ENCODE measurements at regions not wholly inside any gene's neighbourhood (a gene's known extent, or its start where the extent isn't known, plus 50 kb on each side); places are given as distances from the start of the nearest gene placed in this dataset.

DNA sequence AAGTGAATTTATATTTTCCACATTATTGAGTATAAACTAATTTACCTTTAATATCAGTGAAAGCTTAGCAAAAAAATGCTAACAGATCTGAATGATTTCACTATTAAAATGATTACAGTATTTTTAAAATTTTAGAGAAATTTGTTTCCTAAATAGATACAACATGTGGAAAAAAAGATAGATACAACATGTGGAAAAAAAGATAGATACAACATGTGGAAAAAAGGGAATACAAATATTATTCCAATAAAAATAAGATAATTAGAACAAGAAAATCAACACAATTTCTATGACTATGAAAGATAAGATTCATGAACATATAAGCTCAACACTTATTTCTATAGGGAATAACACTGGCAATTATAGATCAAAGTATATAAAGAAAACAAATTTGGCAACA is 865.9 kb upstream of the VRK2 start:
- TF ChIP-seq POLR2A (IDR thresholded peaks at IDR 0.05) (no peak), CTCF (IDR thresholded peaks at IDR 0.05) (no peak)
- H3K36me3 ChIP-seq (replicated peaks in 1 of 2) = no peaks in the 10 kb centered on the region
- no peak overlapping the region for H3K27ac ChIP-seq
- intact Hi-C loops (cut with DNase I) = no loop called here
- no peaks in the 10 kb centered on the region for H3K4me1 ChIP-seq (replicated peaks in 1 of 2)
- no peaks in the 10 kb centered on the region for H3K9me3 ChIP-seq (replicated peaks in 1 of 3)
- no peak for DNase-seq
- no peak overlapping the region for H3K4me3 ChIP-seq
- H3K27me3 ChIP-seq = no peaks in the 10 kb centered on the region

DNA sequence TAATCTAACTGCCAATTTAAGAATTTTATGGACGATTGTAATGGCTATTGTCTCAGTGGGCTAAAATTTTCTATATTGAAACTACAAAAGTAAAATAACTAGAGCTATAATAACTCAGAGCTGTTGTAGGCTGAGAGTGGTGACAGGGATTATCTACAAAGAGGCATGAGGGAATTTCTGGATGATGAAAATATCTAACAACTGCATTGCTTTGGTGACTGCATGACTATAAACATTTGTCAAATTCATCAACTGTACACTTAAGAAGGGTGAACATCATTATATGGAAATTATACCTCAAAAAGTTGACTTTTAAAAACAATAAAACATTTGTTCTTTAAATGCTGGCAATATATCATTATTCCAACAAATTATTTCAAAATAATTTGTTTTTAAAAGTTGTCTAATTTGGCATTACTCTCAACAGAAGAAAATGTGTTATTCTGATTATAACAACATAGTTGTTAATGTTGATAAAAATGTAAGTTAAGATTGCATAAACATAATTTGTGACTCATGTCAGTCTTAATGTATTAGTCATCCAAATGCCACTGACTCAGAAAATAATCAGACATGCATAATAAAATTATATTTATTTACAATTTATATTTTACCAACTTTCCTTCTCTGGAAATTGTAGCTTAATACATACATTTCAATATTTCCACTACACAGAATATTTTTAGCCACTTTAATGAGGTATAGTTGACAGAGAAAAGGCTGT is 865.1 kb upstream of the VRK2 start:
- Histone ChIP-seq H3K27ac (no peak overlapping the region), H3K4me3 (no peak overlapping the region), H3K27me3 (no peaks in the 10 kb centered on the region), H3K36me3 (replicated peaks in 1 of 2) (no peaks in the 10 kb centered on the region), H3K4me1 (replicated peaks in 1 of 2) (no peaks in the 10 kb centered on the region), H3K9me3 (replicated peaks in 1 of 3) (no peaks in the 10 kb centered on the region)
- WGBS, 4 donors = 28 to 39% (median 33%) methylated on average over 1 of the region's 1 CpG
- no peak for TF ChIP-seq POLR2A (IDR thresholded peaks at IDR 0.05)
- TF ChIP-seq CTCF (IDR thresholded peaks at IDR 0.05) = no peak
- intact Hi-C loops (cut with DNase I) = no loop called here
- no peak for DNase-seq

DNA sequence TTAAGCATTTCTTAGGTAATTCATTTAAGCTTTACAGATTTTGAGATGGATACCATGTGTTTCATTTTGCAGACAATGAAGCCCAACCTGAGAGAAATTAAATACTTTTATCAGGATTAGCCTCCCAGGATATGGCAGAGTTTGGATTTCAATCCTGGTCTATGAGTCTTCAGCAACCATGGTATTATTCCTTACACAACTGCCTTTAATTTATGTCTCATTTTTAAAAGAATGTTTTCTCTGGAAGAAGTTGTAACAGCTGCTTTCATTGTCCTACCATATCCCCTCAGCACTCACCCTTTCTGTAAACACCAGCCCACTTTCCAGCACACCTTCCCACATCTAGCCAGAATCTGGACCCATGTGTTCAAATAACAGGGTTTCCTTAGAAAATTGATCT is 863.7 kb upstream of the VRK2 start:
- intact Hi-C loops (cut with DNase I) = no loop called here
- H3K9me3 ChIP-seq (replicated peaks in 1 of 3) = no peaks in the 10 kb centered on the region
- DNase-seq = no peak
- H3K27ac ChIP-seq = no peak overlapping the region
- no peaks in the 10 kb centered on the region for H3K36me3 ChIP-seq (replicated peaks in 1 of 2)
- no peak overlapping the region for H3K4me3 ChIP-seq
- H3K4me1 ChIP-seq (replicated peaks in 1 of 2) = no peaks in the 10 kb centered on the region
- no peaks in the 10 kb centered on the region for H3K27me3 ChIP-seq
- TF ChIP-seq POLR2A (IDR thresholded peaks at IDR 0.05) (no peak), CTCF (IDR thresholded peaks at IDR 0.05) (no peak)

DNA sequence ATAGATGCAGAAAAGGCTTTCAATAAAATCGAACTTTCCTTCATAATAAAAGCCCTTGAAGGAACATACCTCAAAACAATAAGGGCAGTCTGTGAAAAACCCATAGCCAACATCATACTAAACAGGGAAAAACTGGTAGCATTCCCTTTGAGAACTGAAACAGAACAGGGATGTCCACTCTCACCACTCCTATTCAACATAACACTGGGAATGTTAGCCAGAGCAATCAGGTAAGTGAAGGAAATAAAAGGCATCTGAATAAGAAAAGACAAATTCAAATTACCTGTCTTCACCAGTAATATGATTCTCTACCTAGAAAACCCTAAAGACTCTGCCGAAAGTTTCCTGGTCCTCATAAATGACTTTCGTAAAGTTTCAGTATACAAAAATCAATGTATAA is 861.0 kb upstream of the VRK2 start:
- Histone ChIP-seq H3K4me1 (replicated peaks in 1 of 2) (no peaks in the 10 kb centered on the region), H3K36me3 (replicated peaks in 1 of 2) (no peaks in the 10 kb centered on the region), H3K27me3 (no peaks in the 10 kb centered on the region), H3K4me3 (no peak overlapping the region), H3K27ac (no peak overlapping the region), H3K9me3 (replicated peaks in 1 of 3) (no peaks in the 10 kb centered on the region)
- TF ChIP-seq POLR2A (IDR thresholded peaks at IDR 0.05) = no peak
- no peak for TF ChIP-seq CTCF (IDR thresholded peaks at IDR 0.05)
- no peak for DNase-seq
- WGBS, 4 donors = 76 to 81% (median 78%) methylated on average over 3 of the region's 3 CpGs
- intact Hi-C loops (cut with DNase I) = no loop called here
